HS-5 (cell line): ENCODE measurements at regions not wholly inside any gene's neighbourhood (a gene's known extent, or its start where the extent isn't known, plus 50 kb on each side); places are given as distances from the start of the nearest gene placed in this dataset.
A peak's percentile ranks its signal among the peaks of the same experiment; 100 is the strongest.
"Not testable (repeated sequence)": the region's sequence is repeated elsewhere in the genome, so short reads cannot be mapped to it uniquely, and the experiment has no call there.

ENCODE experiments used
- DNase-seq: peaks from one replicate; pipeline ENCODE4 v3.0.0-alpha.2; 2012; ENCODE audit warnings: low read depth

GRCh38 chr1:96191165-96191564, 530.4 kb upstream of the PTBP2 start:
- DNase-seq = no peak

GRCh38 chr1:96206451-96206850, 515.1 kb upstream of the PTBP2 start:
- no peak for DNase-seq

GRCh38 chr1:96207936-96208335, 513.6 kb upstream of the PTBP2 start:
- DNase-seq = no peak

GRCh38 chr1:96208428-96208827, 513.2 kb upstream of the PTBP2 start:
- DNase-seq = no peak

GRCh38 chr1:96210054-96210453, 511.5 kb upstream of the PTBP2 start:
- no peak for DNase-seq

- DNase-seq = no peak
These were observed 510.4 kb upstream of the PTBP2 start for GRCh38 chr1:96211202-96211601.

- DNase-seq = no peak
These were observed 506.6 kb upstream of the PTBP2 start for GRCh38 chr1:96214982-96215381.

- DNase-seq = no peak
These were observed 500.9 kb upstream of the PTBP2 start for GRCh38 chr1:96220651-96221050.

- DNase-seq = no peak
These were observed 498.9 kb upstream of the PTBP2 start for GRCh38 chr1:96222701-96223100.

GRCh38 chr1:96224229-96224628, 497.4 kb upstream of the PTBP2 start:
- not testable (repeated sequence) for DNase-seq

- no peak for DNase-seq
These were observed 488.2 kb upstream of the PTBP2 start for GRCh38 chr1:96233422-96233821.

GRCh38 chr1:96234299-96234698, 487.3 kb upstream of the PTBP2 start:
- no peak for DNase-seq

GRCh38 chr1:96236156-96236739, 485.3 kb upstream of the PTBP2 start:
- DNase-seq = peak; percentile 43

- no peak for DNase-seq
These were observed 483.2 kb upstream of the PTBP2 start for GRCh38 chr1:96238426-96238825.

- no peak for DNase-seq
These were observed 481.1 kb upstream of the PTBP2 start for GRCh38 chr1:96240438-96240837.

- peak; percentile 18 for DNase-seq
These were observed 468.1 kb upstream of the PTBP2 start for GRCh38 chr1:96253246-96254035.

- no peak for DNase-seq
These were observed 465.3 kb upstream of the PTBP2 start for GRCh38 chr1:96256130-96256790.

- DNase-seq = no peak
These were observed 462.2 kb upstream of the PTBP2 start for GRCh38 chr1:96259399-96259798.

GRCh38 chr1:96281491-96281890, 440.1 kb upstream of the PTBP2 start:
- no peak for DNase-seq

- DNase-seq = no peak
These were observed 431.6 kb upstream of the PTBP2 start for GRCh38 chr1:96290033-96290432.

GRCh38 chr1:96290801-96291200, 430.8 kb upstream of the PTBP2 start:
- no peak for DNase-seq

- no peak for DNase-seq
These were observed 430.1 kb upstream of the PTBP2 start for GRCh38 chr1:96291468-96291867.

- no peak for DNase-seq
These were observed 429.4 kb upstream of the PTBP2 start for GRCh38 chr1:96292141-96292540.
